HL-60/S4 (cell line): ENCODE measurements at regions not wholly inside any gene's neighbourhood (a gene's known extent, or its start where the extent isn't known, plus 50 kb on each side); places are given as distances from the start of the nearest gene placed in this dataset.

Source experiments
- in situ Hi-C: fragments of 300-500 bp; cut with MboI; formaldehyde crosslinking; loops from 2 replicates; pipeline ENCODE4 v1.14.3; 2022; ENCODE audit warnings: low sequenced_read_pairs

DNA sequence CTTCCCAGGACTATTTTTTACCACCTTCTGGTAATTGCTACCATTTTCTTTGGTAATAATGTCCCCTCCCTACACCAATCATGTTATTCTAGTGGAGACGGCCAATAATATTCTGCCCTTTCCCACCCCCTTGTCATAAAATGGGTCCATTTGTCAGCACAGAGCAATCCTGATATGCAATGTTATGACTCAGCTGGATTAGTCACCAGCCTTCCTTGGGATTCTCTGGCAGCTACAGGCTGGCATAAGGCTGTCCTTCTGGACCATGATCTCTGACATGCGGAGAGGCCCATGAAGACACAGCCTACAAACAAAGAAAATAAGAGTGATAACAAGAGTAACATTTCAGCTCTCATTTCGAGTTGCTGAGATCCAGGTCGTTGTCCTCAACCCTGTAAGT is 222.0 kb upstream of the CPNE8 start:
- in situ Hi-C loops = no loop called here

DNA sequence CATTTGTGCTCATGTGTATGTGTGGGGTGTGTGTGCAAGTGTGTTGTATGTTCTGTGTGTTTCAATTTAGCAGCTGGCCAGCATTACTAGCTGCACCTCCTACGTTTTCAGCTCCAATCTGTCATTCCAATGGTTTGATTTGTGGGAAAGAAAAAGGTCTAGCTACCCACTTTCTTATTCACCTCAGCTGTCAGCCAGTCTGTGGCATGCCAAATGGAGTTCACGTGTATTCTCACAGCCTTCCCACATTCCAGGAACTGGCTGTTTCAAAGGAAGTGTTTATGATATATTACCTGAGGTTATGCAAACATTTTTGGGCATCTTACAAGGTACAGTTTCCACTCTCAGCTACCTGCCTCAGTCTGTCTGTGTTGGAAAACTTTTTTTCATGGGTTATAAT is 220.2 kb upstream of the CPNE8 start:
- in situ Hi-C loops = no loop called here

DNA sequence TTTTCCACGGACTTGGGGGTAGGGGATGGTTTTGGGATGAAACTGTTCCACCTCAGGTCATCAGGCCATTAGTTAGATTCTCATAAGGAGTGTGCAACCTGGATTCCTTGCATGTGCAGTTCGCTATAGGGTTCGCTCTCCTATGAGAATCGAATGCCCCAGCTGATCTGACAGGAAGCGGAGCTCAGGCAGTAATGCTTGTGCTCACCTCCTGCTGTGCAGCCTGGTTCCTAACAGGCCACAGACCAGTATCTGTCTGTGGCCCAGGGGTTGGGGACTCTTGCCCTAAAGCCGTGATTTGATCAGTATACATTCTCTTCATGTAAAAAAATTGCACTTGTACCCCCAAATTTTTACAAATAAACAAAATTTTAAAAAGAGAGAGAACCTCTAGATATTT is 219.4 kb upstream of the CPNE8 start:
- in situ Hi-C loops = loop anchor here (25.0 kb wide), 2 partner anchors 787 to 987 kb away; no protein-coding TSS in a partner anchor

DNA sequence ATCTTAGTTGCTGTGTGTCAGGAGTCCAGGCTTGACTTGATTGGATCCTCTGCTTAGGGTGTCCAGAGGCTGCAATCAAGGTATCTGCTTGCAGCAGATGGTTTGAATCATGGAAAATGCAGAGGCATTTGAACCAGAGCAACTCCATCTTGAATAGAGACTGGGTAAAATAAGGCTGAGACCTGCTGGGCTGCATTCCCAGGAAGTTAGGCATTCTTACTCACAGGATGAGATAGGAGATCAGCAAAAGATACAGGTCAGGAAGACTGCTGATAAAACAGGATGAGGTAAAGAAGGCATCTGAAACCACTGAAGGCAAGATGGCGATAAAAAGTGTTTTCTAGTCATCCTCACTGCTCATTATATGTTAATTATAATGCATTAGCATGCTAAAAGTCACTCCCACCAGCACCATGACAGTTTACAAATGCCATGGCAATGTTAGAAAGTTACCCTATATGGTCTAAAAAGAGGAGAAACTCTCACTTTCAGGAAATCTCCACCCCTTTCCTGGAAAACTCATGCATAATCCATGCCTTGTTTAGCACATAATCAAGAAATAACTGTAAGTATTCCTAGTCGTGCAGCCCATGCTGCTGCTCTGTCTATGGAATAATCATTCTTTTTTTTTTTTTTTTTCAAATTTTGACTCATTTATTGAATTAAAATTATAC is 218.3 kb upstream of the CPNE8 start:
- in situ Hi-C loops = loop anchor here (25.0 kb wide), 2 partner anchors 786 to 986 kb away; no protein-coding TSS in a partner anchor

DNA sequence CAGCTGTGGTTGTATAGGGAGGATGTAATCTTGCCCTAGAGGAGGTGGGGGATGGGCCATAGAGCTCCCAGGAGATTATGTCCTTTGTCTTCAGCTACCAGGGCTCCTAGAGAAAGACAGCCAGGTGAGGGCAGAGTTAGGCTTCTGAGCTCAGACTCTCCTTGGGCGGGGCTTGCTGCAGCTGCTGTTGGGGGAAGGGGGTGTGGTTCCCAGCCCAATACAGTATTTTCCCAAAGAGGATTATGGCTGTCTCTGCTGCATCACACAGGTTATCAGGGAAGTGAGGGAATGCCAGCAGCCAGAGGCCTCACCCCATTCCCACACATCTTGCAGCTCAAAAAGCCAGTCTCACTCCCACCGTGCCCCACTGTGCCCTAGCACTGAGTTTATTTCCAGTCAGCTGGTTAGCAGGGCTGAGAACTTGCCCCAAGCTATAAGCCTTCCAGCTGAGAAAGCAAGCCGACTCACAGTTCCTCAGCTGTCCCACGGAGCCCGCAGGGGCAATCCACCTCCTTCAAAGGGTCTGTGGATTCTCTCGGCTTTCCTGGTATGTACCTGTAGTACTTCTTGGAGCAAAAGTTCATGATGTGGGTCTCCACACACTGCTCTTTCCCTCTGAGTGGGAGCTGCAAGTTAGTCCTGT is 217.3 kb upstream of the CPNE8 start:
- in situ Hi-C loops = loop anchor here (25.0 kb wide), 2 partner anchors 785 to 985 kb away; no protein-coding TSS in a partner anchor

DNA sequence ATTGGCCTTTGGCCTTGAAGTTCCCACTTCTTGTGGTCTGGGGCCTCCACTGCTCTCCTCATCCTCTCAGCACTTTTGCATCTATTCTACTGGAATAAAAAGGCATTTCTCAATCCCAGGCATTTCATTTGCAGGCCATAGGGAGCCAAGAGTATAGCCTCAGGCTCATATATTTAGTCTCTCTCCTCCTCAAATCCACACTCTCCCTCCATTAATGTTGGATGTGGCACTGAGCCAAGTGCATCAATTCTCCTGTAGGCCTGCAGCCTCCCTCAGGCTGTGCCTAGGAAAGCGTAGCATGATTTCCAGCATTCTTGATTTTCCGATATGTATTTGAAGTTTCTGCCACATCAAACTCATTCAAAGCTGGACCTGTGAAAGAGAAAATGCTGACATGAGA is 211.5 kb upstream of the CPNE8 start:
- in situ Hi-C loops = loop anchor here (25.0 kb wide), 2 partner anchors 780 to 980 kb away; no protein-coding TSS in a partner anchor

DNA sequence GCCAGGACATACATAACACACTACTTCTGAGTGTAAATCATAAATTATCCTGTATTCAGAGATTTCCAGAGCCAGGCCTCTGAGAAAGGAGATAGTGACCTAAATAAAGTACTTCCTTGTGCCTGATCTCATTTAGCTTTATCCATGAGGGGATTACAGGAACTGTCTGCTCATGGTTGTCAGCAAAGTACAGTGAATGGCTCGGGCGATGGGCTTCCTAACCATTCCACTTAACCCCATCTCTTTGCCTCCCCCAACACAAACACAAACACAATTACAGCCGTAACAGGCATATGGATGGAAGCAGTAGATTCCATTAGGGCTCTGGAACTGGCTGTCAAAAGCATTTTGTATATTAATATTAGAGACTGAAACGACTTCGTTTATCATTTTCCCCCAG is 206.7 kb upstream of the CPNE8 start:
- in situ Hi-C loops = loop anchor here (25.0 kb wide), 2 partner anchors 775 to 975 kb away; no protein-coding TSS in a partner anchor

DNA sequence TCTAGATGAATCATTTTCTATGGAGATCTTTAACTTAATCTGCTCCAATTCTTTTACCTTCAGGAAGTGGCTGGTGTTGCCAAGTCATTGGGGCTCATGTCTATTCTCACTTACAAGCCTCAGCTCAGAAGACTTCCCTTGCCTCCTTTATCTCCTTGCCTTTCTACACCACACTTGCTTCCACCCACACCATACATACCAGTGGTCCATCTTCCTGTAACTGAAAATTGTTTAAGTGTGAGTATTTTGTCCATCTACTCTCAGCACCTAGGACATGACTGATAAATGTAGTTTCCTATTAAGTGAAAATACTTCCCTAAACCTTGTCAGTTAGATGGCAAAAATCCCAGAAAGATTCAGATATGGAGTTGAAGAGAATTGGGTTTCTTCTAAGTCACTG is 199.7 kb upstream of the CPNE8 start:
- in situ Hi-C loops = loop anchor here (25.0 kb wide), 2 partner anchors 768 to 968 kb away; no protein-coding TSS in a partner anchor

DNA sequence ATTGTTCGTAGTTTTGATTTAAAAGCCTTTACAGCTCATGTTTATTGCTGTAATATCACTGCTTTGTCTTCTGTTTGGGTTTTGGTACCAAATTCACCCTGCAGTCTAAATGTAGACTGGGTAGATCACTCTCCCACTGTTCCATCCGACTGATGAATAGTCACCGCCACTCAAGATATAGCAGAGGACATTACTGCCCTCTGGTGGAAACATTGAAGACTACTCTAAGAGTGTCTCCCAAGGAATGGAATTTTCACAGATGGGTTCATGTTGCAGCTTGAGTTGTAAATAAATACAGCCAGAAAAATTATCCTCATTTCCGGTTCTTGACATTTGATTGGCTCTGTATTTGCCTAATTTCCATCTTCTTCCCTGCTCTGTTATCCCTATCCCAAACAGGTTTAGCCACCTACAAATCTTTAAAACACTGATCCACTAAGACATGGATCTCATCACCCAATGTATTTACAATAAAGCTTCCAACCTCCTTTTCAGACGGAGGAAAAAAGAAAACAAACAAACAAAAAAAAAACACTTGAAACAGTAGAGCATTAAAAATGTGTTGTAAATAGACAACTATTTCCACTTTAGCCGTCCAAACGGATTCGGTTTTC is 198.3 kb upstream of the CPNE8 start:
- in situ Hi-C loops = loop anchor here (25.0 kb wide), 2 partner anchors 766 to 966 kb away; no protein-coding TSS in a partner anchor

DNA sequence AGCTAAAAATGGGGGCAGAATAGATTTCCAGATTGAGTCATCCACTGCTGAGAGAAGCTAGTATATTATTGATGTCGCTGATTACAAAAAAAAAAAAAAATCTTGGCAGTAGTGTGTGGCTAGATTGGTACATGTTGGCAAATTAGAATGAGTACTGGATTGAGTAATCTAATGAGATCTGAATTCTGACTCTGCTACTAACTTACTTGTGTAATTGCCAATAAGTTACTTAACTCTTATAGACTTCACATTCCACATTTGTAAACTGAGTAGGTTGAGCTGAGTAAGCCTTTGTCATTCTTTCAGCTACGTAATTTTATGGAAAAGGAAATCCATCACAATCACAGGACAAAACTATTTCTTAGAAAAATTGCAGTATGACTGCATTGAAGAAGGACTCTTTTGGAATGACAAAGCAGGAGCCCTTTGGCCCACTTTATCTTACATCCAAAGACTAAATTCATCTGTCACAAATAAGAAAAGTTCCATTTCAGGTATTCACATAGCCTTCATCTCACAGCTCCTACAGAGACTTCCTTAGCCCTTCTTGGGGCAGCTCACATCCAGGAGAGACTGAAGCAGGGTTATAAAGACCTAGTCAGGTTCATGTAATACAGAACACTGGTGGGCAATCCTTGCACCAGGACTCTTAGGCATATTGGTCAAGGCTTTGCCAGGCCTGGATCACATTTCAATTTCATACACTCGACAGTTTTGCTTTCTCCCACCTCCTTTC is 197.3 kb upstream of the CPNE8 start:
- in situ Hi-C loops = loop anchor here (25.0 kb wide), 2 partner anchors 765 to 965 kb away; no protein-coding TSS in a partner anchor

DNA sequence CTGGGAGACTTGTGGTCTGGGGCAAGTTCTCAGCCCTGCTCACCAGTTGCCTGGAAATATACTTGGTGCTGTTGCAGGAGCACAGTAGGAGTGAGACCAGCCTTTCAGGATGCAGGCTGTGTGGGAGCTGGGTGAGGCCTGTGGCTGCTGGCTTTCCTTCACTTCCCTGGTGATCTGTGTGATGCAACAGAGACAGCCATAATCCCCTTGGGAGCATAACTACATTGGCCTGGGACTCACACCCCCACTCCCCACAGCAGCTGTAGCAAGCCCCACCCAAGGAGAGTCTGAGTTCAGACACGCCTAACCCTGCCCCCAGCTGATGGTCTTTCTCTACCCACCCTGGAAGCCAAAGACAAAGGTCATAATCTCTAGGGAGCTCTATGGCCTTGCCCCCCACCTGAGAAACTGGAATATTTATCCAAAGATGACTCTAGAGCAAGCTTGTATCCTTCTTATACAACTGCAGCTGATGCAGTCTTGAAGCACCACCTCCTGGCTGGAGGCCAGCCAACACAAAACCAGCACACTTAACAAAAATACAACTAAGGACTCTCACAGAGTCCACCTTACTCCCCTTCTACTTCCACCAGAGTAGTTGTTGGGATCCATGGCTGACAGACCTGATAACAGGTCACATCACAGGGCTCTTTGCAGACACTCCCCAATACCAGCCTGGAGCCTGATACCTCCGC is 190.4 kb upstream of the CPNE8 start:
- in situ Hi-C loops = no loop called here

DNA sequence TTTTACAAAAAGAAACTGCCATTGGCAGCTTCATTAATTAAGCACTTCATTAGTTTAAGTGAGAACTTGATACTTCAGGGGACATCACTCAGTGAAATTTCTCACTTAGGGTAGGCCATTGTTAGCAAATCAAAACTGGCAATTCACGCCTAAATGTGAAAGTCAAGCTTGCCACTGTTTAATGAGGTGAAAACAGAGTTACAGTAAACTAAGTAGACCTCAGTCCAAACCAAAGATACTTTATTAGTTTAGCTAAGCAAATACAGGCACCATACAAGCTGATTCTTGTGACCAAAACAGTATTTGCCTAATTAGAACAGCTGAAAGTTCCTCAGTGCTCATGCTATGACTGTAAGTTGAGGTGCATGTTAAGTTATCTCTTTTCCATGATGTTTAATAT is 176.5 kb upstream of the CPNE8 start:
- in situ Hi-C loops = no loop called here

DNA sequence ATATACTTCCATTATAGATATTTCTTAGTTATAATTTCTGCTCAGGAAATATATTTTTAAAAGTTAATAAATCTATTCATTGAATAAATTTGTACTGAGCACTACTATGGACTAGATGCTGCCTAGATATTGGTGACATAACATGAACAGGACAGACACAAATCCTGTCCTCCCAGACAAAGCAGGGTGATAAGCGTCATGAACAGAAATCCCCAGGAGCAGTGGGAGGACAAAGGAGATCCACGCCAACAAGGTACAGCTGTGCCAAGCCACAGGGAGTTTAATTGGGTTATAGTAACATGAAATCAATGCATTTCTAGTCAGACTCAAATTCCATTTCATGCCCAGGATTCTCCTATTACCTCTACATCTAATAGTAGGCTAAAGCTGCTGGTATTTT is 171.8 kb upstream of the CPNE8 start:
- in situ Hi-C loops = no loop called here

DNA sequence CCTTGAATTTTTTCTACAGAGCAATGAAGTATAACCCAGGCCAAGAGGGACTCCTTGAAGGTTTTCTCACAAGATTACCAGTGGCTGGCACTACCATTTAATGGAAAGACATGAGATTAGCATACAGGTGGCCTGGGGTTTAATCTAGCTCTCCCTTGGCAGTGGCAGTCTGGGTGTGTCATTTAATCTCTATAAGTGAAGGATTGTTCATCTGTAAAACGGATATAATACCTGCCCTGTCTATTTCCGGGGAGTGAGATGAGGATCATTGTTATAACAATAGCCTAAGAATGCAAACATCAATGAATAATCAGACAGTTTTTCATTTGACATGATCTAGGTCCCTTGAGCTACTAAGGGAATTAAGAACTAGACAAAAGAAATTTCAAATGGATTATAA is 168.7 kb upstream of the CPNE8 start:
- in situ Hi-C loops = no loop called here

DNA sequence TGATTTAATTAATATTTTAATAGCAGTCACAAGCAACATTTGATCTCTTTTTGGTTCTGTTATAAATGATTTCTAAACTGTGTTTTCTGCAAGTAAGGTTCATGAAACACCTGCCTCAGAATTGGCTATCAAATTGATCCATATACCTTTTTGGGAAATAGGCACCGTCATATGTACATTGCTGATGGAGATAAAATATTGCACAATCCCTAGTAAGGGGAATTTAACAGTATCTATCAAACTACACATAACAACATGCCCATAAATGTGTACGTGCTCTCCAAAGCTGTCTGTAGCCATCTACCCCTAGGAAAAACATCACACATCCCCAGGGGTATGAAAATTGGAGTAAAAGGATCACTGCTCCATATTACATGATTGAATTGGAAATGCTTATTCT is 167.3 kb upstream of the CPNE8 start:
- in situ Hi-C loops = no loop called here

DNA sequence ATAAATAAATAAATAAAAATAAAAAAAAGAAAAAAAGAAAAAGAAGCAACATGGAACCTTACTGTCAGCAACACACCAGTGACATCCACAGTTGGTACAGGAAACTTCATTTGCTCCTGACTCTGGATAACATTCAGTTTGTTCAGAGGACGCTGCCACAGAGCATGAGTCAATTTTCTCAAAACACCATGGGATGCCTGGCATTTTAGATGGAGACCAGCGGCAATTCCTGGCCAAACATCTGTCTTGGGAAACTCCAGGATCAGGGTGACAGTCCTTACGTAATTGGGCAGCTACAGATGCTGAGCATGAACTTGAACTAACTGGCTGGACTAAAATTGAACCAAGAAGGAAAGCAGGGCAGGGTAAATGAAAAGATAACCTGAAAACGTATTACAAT is 166.2 kb upstream of the CPNE8 start:
- in situ Hi-C loops = no loop called here

DNA sequence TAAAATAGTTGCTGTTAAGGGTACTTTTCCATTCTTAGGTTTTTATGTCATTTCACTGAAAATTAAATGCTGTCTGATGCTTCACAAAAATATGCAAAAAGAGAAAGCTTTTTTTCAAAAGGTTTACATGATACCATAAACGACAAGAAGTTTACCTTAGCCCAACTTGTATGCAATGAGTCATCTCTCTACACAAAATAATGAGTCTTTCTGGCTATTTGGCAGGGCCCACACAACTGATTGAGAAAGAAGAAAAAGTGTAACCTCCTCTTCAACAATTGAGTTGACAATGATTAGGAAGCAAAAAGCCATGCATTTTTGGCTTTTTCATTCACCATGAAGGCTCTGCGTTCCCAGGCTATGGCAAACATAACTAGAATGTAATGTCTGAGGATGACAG is 165.4 kb upstream of the CPNE8 start:
- in situ Hi-C loops = no loop called here

DNA sequence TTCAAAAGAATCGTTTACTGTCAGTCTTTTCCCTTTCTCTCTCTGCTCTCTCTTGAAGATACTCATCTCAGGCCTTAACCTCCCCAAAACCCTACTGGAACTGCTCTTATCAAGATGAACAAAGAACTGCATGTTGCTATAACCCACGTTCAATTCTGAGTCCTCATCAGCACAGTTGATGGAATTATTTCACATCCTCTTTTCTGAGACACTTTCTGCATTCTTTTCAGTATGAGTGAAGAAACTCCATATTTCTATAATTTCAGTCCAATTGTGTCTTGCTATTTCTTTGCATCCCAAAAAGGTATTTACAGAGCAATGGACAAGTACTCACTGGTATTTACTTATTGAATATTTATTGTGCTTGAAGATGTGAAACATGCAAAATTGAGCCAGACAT is 160.1 kb upstream of the CPNE8 start:
- in situ Hi-C loops = no loop called here

DNA sequence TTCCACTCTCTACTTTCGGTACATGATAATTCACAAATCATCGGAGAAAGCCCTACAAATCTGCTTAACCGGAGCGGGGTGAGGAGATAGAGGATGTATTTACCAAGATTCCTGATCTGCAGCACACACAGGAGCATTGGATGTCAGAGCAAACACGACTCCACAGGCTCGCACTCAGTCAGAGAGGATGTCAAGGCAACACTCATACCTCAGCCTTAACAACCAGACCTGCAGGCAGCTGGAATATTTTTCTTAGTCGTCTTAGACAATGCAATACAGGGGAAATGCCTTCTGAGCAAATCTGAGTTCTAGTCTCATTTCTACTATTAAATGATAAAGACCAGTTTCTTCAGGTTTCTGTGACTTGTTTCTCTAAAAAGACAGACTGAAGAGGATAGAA is 159.3 kb upstream of the CPNE8 start:
- in situ Hi-C loops = no loop called here

DNA sequence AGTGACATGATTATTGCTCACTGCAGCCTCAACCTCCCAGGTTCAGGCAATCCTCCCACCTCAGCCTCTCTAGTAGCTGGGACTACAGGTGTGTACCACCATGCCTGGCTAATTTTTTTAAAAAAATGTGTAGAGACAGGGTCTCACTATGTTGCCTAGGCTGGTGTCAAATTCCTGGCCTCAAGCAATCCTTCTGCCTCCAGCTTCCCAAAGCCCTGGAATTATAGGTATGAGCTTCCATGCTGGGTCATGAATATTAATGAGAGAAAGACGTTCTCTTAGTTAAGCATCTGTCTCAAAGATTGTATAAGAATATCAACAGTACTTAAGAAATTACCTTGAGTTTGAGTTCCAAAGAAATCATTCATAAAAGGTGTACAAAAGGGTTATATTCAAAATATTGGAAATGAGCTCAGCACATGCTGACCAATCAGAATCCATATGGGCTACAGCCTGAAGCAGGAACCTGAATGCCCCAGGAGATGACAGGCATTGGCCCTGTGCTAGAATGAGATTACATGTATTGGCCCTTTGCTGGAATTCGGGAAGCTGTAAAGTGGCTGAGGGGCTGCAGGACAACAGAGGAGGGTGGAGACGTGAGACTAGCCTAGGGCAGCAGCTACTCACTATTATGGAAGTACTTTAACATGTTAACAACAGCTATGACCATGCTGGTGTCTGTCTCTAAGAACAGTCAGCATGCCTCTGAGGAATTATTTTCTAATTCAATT is 157.0 kb upstream of the CPNE8 start:
- in situ Hi-C loops = no loop called here
